OCI-LY7 (cell line): ENCODE measurements at regions not wholly inside any gene's neighbourhood (a gene's known extent, or its start where the extent isn't known, plus 50 kb on each side); places are given as distances from the start of the nearest gene placed in this dataset.

Experiments
- CTCF ChIP-seq: fragments of 200-600 bp; sonication (generic); conservative IDR thresholded peaks from 2 replicates; pipeline ENCODE4 v1.5.1; 2014; ENCODE audit warnings: mild to moderate bottlenecking, antibody characterized with exemption, low read length, moderate library complexity, mixed read lengths
- EZH2phosphoT487 ChIP-seq: fragments of 200-600 bp; sonication (generic); IDR thresholded peaks from 2 replicates; pipeline ENCODE4 v1.6.1; 2018; ENCODE audit warnings: low read depth, borderline replicate concordance, mild to moderate bottlenecking, mixed run types, antibody characterized with exemption, low read length, moderate library complexity, mixed read lengths

- no peak for TF ChIP-seq CTCF
- TF ChIP-seq EZH2phosphoT487, result no peak
Measured at GRCh38 chr13:76703621-76704288, 182.4 kb downstream of the KCTD12 start.
